ENCODE measurements at regions not wholly inside any gene's neighbourhood (a gene's known extent, or its start where the extent isn't known, plus 50 kb on each side); places are given as distances from the start of the nearest gene placed in this dataset.

DNA sequence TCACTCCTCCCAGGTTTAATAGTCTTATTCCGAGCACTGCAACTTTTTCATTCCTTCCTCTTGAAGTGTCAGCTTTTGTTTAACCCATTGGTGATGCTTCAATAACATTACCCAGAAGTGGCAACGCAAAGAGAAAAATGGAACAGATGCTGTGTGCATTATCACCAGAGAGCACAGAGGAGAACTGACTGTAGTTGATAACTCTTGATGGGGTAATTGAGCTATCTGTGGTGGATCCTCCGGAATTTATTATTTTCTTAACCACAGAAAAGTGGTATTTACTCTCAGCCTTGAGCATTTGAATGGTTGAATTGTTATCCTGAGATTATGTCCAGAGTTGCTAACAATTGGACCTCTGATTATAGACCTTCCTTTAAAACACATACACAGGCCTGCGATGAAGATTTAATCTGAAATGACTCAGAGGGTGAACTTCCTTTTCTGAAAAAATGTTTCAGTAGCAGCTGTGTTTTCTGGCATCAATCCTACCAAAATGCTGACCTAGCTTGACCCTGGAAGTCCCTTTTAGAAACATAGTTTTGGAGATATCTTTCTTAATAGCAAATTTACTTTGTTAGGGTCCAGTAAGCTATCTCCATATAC lies 1584.4 kb upstream of the LRRTM3 start:
- H3K27ac ChIP-seq (ENCODE audit: low read length) = no peak overlapping the region
- DNase-seq = no peak
- TF ChIP-seq, protein P1, sequence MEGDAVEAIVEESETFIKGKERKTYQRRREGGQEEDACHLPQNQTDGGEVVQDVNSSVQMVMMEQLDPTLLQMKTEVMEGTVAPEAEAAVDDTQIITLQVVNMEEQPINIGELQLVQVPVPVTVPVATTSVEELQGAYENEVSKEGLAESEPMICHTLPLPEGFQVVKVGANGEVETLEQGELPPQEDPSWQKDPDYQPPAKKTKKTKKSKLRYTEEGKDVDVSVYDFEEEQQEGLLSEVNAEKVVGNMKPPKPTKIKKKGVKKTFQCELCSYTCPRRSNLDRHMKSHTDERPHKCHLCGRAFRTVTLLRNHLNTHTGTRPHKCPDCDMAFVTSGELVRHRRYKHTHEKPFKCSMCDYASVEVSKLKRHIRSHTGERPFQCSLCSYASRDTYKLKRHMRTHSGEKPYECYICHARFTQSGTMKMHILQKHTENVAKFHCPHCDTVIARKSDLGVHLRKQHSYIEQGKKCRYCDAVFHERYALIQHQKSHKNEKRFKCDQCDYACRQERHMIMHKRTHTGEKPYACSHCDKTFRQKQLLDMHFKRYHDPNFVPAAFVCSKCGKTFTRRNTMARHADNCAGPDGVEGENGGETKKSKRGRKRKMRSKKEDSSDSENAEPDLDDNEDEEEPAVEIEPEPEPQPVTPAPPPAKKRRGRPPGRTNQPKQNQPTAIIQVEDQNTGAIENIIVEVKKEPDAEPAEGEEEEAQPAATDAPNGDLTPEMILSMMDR (IDR thresholded peaks at IDR 0.05) = no peak
- H3K4me1 Mint-ChIP-seq = no peaks in the 10 kb centered on the region
- H3K9me3 Mint-ChIP-seq = peaks cover 10 to 17% of the 10 kb centered on the region in 2 donors
- H3K27ac Mint-ChIP-seq = no peak overlapping the region
- ATAC-seq = no peak
- H3K36me3 Mint-ChIP-seq = no peaks in the 10 kb centered on the region
- H3K27me3 Mint-ChIP-seq (ENCODE audit: low read depth in 2 of 2) = no peaks in the 10 kb centered on the region
- H3K36me3 ChIP-seq (ENCODE audit: control insufficient read depth, insufficient read depth, low read length) = no peaks in the 10 kb centered on the region
- no peaks in the 10 kb centered on the region for H3K27me3 ChIP-seq (ENCODE audit: control insufficient read depth, insufficient read depth, low read length)
- no peak overlapping the region for H3K4me3 ChIP-seq (ENCODE audit: low read length)
- no peak overlapping the region for H3K4me3 Mint-ChIP-seq
- intact Hi-C loops (cut with micrococcal nuclease) = no loop called here
- WGBS (ENCODE audit: insufficient coverage) = 29% methylated on average over 3 of the region's 4 CpGs
- no peaks in the 10 kb centered on the region for H3K4me1 ChIP-seq (ENCODE audit: control insufficient read depth, insufficient read depth, low read length)
- H3K9me3 ChIP-seq (ENCODE audit: control insufficient read depth, insufficient read depth, low read length) = no peaks in the 10 kb centered on the region

DNA sequence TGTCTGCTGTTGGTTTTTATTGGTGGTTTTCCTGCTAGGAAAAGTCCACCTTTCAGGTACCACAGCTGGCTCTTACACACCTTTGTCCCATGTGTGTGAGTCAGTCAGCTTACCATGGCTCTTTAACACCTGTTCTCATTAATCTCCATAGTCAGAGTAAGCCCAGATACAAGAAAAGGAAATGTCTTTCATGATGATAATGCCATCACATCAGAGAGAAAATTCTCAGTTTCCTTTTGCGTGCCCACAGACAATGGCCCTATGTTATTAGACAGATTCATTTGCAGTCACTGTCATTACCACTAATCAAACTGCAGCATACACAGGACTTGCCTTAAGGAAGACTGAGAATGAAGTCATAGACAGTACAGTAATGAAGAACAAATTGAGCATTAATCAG lies 1583.6 kb upstream of the LRRTM3 start:
- DNase-seq = no peak
- TF ChIP-seq, protein P1 (IDR thresholded peaks at IDR 0.05) = no peak
- intact Hi-C loops (cut with micrococcal nuclease) = no loop called here
- Histone ChIP-seq H3K27ac (ENCODE audit: low read length) (no peak overlapping the region), H3K4me1 (ENCODE audit: control insufficient read depth, insufficient read depth, low read length) (no peaks in the 10 kb centered on the region), H3K36me3 (ENCODE audit: control insufficient read depth, insufficient read depth, low read length) (no peaks in the 10 kb centered on the region), H3K4me3 (ENCODE audit: low read length) (no peak overlapping the region), H3K9me3 (ENCODE audit: control insufficient read depth, insufficient read depth, low read length) (no peaks in the 10 kb centered on the region), H3K27me3 (ENCODE audit: control insufficient read depth, insufficient read depth, low read length) (no peaks in the 10 kb centered on the region)
- Mint-ChIP-seq H3K27ac (no peak overlapping the region), H3K4me1 (no peaks in the 10 kb centered on the region), H3K27me3 (ENCODE audit: low read depth in 2 of 2) (no peaks in the 10 kb centered on the region), H3K36me3 (no peaks in the 10 kb centered on the region), H3K9me3 (peaks cover 8 to 12% of the 10 kb centered on the region in 2 donors), H3K4me3 (no peak overlapping the region)
- WGBS (ENCODE audit: insufficient coverage) = 67% methylated on average over 1 of the region's 1 CpG
- no peak for ATAC-seq

DNA sequence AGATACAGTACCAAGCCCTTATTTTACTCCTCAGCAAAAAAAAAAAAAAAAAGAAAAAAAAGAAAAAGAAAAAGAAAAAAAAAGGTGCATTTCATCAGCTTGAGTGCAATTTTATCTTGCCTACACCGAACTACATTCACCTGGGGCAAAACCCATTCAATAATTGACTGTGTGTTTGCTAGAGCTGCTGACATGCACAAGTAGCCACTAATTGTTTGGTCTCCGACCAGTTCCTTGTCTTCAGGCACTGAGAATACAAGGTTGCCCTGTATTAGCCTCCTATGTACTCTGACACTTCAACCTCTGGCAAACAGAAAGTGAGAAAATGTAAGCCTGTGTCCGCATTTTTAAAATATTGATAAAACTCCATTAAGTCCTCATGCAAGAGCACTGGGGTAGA lies 1579.4 kb upstream of the LRRTM3 start:
- no peak overlapping the region for H3K27ac ChIP-seq (ENCODE audit: low read length)
- Mint-ChIP-seq H3K4me3 (no peak overlapping the region), H3K27ac (no peak overlapping the region), H3K4me1 (no peaks in the 10 kb centered on the region), H3K9me3 (peaks cover 8 to 14% of the 10 kb centered on the region in 2 donors), H3K36me3 (no peaks in the 10 kb centered on the region), H3K27me3 (ENCODE audit: low read depth in 2 of 2) (no peaks in the 10 kb centered on the region)
- peaks cover 3% of the 10 kb centered on the region for H3K9me3 ChIP-seq (ENCODE audit: control insufficient read depth, insufficient read depth, low read length)
- WGBS (ENCODE audit: insufficient coverage) = 62% methylated on average over 2 of the region's 3 CpGs
- H3K36me3 ChIP-seq (ENCODE audit: control insufficient read depth, insufficient read depth, low read length) = no peaks in the 10 kb centered on the region
- TF ChIP-seq, protein P1 (IDR thresholded peaks at IDR 0.05) = no peak
- DNase-seq (no peak), ATAC-seq (no peak)
- intact Hi-C loops (cut with micrococcal nuclease) = no loop called here
- no peak overlapping the region for H3K4me3 ChIP-seq (ENCODE audit: low read length)
- H3K4me1 ChIP-seq (ENCODE audit: control insufficient read depth, insufficient read depth, low read length) = no peaks in the 10 kb centered on the region
- no peaks in the 10 kb centered on the region for H3K27me3 ChIP-seq (ENCODE audit: control insufficient read depth, insufficient read depth, low read length)

DNA sequence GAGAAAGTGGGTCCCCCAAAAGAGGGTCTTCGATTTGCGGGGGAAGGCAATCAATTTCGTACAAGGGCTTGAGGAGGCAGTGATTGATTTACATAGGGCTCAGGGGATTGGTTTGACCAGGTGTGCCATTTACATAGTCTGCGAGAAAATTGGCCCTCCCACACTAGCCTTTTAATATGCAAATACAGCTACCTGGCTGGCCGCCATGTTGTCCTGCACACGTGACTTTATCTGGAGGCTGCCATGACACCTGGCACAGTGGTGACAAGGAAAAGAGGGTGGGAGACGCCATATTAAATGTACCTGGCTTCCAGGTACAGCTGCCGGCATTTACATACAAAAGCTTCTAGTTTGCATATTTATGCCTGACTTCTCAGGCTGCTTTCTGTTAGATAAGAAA lies 1577.2 kb upstream of the LRRTM3 start:
- peaks cover 6 to 12% of the 10 kb centered on the region in 2 donors for H3K9me3 Mint-ChIP-seq
- Histone ChIP-seq H3K4me1 (ENCODE audit: control insufficient read depth, insufficient read depth, low read length) (no peaks in the 10 kb centered on the region), H3K9me3 (ENCODE audit: control insufficient read depth, insufficient read depth, low read length) (peaks cover 8% of the 10 kb centered on the region), H3K27me3 (ENCODE audit: control insufficient read depth, insufficient read depth, low read length) (no peaks in the 10 kb centered on the region), H3K4me3 (ENCODE audit: low read length) (no peak overlapping the region), H3K27ac (ENCODE audit: low read length) (no peak overlapping the region), H3K36me3 (ENCODE audit: control insufficient read depth, insufficient read depth, low read length) (no peaks in the 10 kb centered on the region)
- TF ChIP-seq, protein P1 (IDR thresholded peaks at IDR 0.05) = no peak
- DNase-seq = no peak
- intact Hi-C loops (cut with micrococcal nuclease) = no loop called here
- H3K27me3 Mint-ChIP-seq (ENCODE audit: low read depth in 2 of 2) = no peaks in the 10 kb centered on the region
- WGBS (ENCODE audit: insufficient coverage) = 93% methylated on average over 7 of the region's 8 CpGs
- no peak overlapping the region for H3K4me3 Mint-ChIP-seq
- no peaks in the 10 kb centered on the region for H3K4me1 Mint-ChIP-seq
- no peak overlapping the region for H3K27ac Mint-ChIP-seq
- no peak for ATAC-seq
- H3K36me3 Mint-ChIP-seq = no peaks in the 10 kb centered on the region

Measured in natural killer cell (primary cell).